Endothelial cell of umbilical vein (primary cell): ENCODE measurements at regions not wholly inside any gene's neighbourhood (a gene's known extent, or its start where the extent isn't known, plus 50 kb on each side); places are given as distances from the start of the nearest gene placed in this dataset.

Experiments used
- BruUV-seq: library from RNA; stranded (reverse); fragments of 400-500 nt; replicated peaks from 2 replicates; lab custom pipeline; 2021; lab: Mats Ljungman, UMichigan
- CTCF ChIA-PET: fragments of 300-600, 350-600 bp; sonication (Branson Sonifier 250); formaldehyde crosslinking; loops from one replicate; lab custom pipeline; 2021; ENCODE audit warnings: antibody characterized with exemption, inconsistent platforms; lab: Charles Lee
- POLR2A ChIA-PET: fragments of 300-600, 350-600 bp; sonication (Branson Sonifier 250); formaldehyde crosslinking; loops from one replicate; lab custom pipeline; 2021; ENCODE audit warnings: antibody characterized with exemption, inconsistent platforms; lab: Charles Lee
- DNase-seq: peaks from one replicate; pipeline ENCODE4 v3.0.0-alpha.2; 2011; ENCODE audit warnings: low read depth, low spot score
- FAIRE-seq: peaks from 2 replicates; lab custom pipeline; 2011; peaks lifted over from hg19 to GRCh38; lab: Jason Lieb, UNC
- H2AFZ ChIP-seq: 2 replicates; pipeline ENCODE4 v1.6.0; 2012; ENCODE audit warnings: low read depth, low read length, control low read depth, inconsistent platforms
- H3K27ac ChIP-seq: 2 replicates; pipeline ENCODE4 v1.5.1; 2011; ENCODE audit warnings: low read depth, mild to moderate bottlenecking, control low read depth, low read length, moderate library complexity; ENCODE audit not compliant: insufficient read depth
- H3K27me3 ChIP-seq, 2 experiments: 2 replicates each; pipeline versions ENCODE4 v1.6.0 to v1.6.1; 2011; ENCODE audit warnings: low read length in 2 of 2, mixed read lengths in 1 of 2; ENCODE audit not compliant: control insufficient read depth in 2 of 2, insufficient read depth in 2 of 2
- H3K36me3 ChIP-seq, 2 experiments: 2 replicates in 1 of 2; 3 replicates in 1 of 2; pipeline ENCODE4 v1.5.1; 2011; ENCODE audit warnings: low read length in 2 of 2, mild to moderate bottlenecking in 1 of 2, moderate library complexity in 1 of 2; ENCODE audit not compliant: control insufficient read depth in 2 of 2, insufficient read depth in 2 of 2; ENCODE audit errors: extremely low read depth in 1 of 2
- H3K4me1 ChIP-seq: 3 replicates; pipeline ENCODE4 v1.5.1; 2011; ENCODE audit warnings: mild to moderate bottlenecking, low read length; ENCODE audit not compliant: control insufficient read depth, insufficient read depth; ENCODE audit errors: extremely low read depth
- H3K4me2 ChIP-seq: 2 replicates; pipeline ENCODE4 v1.6.1; 2011; ENCODE audit warnings: low read length, control low read depth, mixed read lengths; ENCODE audit not compliant: insufficient read depth
- H3K4me3 ChIP-seq, 3 experiments: fragments of 200-600 bp in 1 of 3; sonication (generic), shearing (Covaris generic) in 1 of 3; replicated peaks in 1 of 3; 2 replicates each; pipeline ENCODE4 v1.5.1; 2011 to 2016; ENCODE audit warnings: control low read depth in 3 of 3, low read length in 3 of 3, mild to moderate bottlenecking in 2 of 3, inconsistent platforms in 1 of 3, low read depth in 1 of 3, moderate library complexity in 1 of 3; ENCODE audit not compliant: insufficient read depth in 1 of 3
- H3K79me2 ChIP-seq: 2 replicates; pipeline ENCODE4 v1.6.0; 2012; ENCODE audit warnings: low read length, inconsistent platforms; ENCODE audit not compliant: control insufficient read depth, insufficient read depth
- H3K9ac ChIP-seq: replicated peaks from 2 replicates; pipeline ENCODE3; 2011; ENCODE audit warnings: low read length, control low read depth; ENCODE audit not compliant: insufficient read depth; ENCODE audit errors: extremely low read depth
- H3K9me1 ChIP-seq: replicated peaks from 3 replicates; pipeline ENCODE4 v1.6.0; 2011; ENCODE audit warnings: mild to moderate bottlenecking, low read length; ENCODE audit not compliant: control insufficient read depth, insufficient read depth; ENCODE audit errors: extremely low read depth
- H3K9me3 ChIP-seq: replicated peaks from 2 replicates; pipeline ENCODE4 v1.5.1; 2012; ENCODE audit warnings: low read length, inconsistent platforms; ENCODE audit not compliant: control insufficient read depth, insufficient read depth
- H4K20me1 ChIP-seq: replicated peaks from 2 replicates; pipeline ENCODE3; 2011; ENCODE audit warnings: mild to moderate bottlenecking, low read length; ENCODE audit not compliant: control insufficient read depth, insufficient read depth; ENCODE audit errors: extremely low read depth
- EZH2 ChIP-seq: IDR thresholded peaks from 2 replicates; pipeline ENCODE4 v1.6.1; 2012; ENCODE audit warnings: borderline replicate concordance, low read depth, mild to moderate bottlenecking, moderate library complexity, low read length, inconsistent platforms; ENCODE audit not compliant: severe bottlenecking
- FOS ChIP-seq: IDR thresholded peaks from 2 replicates; pipeline ENCODE4 v1.6.1; 2011; ENCODE audit warnings: mild to moderate bottlenecking, low read length, moderate library complexity, borderline replicate concordance; ENCODE audit not compliant: insufficient read depth
- GATA2 ChIP-seq: IDR thresholded peaks from 2 replicates; pipeline ENCODE4 v1.7.0; 2011; ENCODE audit warnings: low read depth, mild to moderate bottlenecking, moderate library complexity, mixed read lengths, low read length; ENCODE audit not compliant: insufficient read length, insufficient read depth
- JUN ChIP-seq: IDR thresholded peaks from 2 replicates; pipeline ENCODE4 v1.6.1; 2011; ENCODE audit warnings: borderline replicate concordance, low read depth; ENCODE audit not compliant: insufficient read length, insufficient read depth
- MYC ChIP-seq: IDR thresholded peaks from one replicate; pipeline ENCODE4 v1.6.1; 2011; ENCODE audit warnings: mild to moderate bottlenecking, low read depth, low read length
- POLR2A ChIP-seq: IDR thresholded peaks from 2 replicates; pipeline ENCODE4 v1.6.1; 2012; ENCODE audit warnings: low read depth, mild to moderate bottlenecking, control low read depth, low read length
- POLR2AphosphoS5 ChIP-seq: IDR thresholded peaks from 2 replicates; pipeline ENCODE4 v1.6.1; 2012; ENCODE audit warnings: low read depth, mild to moderate bottlenecking, control low read depth, low read length, moderate library complexity; ENCODE audit not compliant: insufficient read depth
- dilution Hi-C: fragments of 300-500 bp; cut with MboI; formaldehyde crosslinking; loops from one replicate; pipeline ENCODE4 v1.15.0; 2019; ENCODE audit warnings: low sequenced_read_pairs; ENCODE audit not compliant: extremely low pct_ligation_motif_present
- intact Hi-C: fragments of 100-400 bp; cut with micrococcal nuclease; formaldehyde crosslinking; loops from one replicate; pipeline ENCODE4 v1.10.0; 2022
- TF ChIP-seq, protein P1 (sequence below): IDR thresholded peaks from 2 replicates; pipeline ENCODE4 v1.6.1; 2011; ENCODE audit not compliant: insufficient read depth, insufficient read length
- TF ChIP-seq, protein P2 (sequence below), 2 donors: IDR thresholded peaks; 1 replicate in 1 of 2; 2 replicates in 1 of 2; pipeline ENCODE4 v1.5.1; 2011; ENCODE audit warnings: low read length in 2 of 2, mild to moderate bottlenecking in 2 of 2, moderate library complexity in 2 of 2, control low read depth in 1 of 2, inconsistent platforms in 1 of 2, low read depth in 1 of 2; ENCODE audit not compliant: insufficient read depth in 1 of 2; ENCODE audit errors: extremely low read depth in 1 of 2

DNA sequence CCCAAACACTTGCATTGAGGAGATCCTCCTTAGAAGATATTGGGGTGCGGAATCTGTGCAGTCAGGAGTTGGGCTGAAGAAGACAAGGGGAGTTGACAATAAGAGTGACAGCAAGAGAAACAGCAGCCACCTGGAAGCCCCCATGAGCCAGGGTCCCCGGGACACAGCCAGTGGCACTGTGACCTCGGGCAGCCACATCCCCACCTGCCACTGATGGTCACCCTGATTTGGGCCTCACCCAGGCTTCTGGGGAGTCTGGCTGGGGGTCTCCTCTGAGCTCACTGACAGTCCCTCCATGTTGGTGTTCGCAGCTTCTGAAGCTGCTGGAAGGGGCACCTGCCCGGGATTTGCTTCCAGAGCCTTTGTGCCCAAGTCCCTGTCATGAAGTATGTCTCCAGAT lies 123.5 kb downstream of the TTLL2 start:
- dilution Hi-C loops (no loop called here), intact Hi-C loops (no loop called here)
- DNase-seq (no peak), FAIRE-seq (no peak)
- Histone ChIP-seq H3K4me3 (no peak overlapping the region), H2AFZ (no peak overlapping the region), H3K9ac (no peak overlapping the region), H3K9me3 (no peaks in the 10 kb centered on the region), H3K79me2 (no peaks in the 10 kb centered on the region), H3K36me3 (no peaks in the 10 kb centered on the region), H3K9me1 (no peaks in the 10 kb centered on the region), H3K4me2 (no peak overlapping the region), H3K4me1 (no peaks in the 10 kb centered on the region), H3K27ac (no peak overlapping the region), H3K27me3 (no peaks in the 10 kb centered on the region), H4K20me1 (no peaks in the 10 kb centered on the region)
- TF ChIP-seq, protein P1, sequence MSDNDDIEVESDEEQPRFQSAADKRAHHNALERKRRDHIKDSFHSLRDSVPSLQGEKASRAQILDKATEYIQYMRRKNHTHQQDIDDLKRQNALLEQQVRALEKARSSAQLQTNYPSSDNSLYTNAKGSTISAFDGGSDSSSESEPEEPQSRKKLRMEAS = no peak
- TF ChIP-seq POLR2A = no peak
- no peak for TF ChIP-seq FOS
- TF ChIP-seq MYC = no peak
- TF ChIP-seq GATA2 = no peak
- no peak for TF ChIP-seq POLR2AphosphoS5
- TF ChIP-seq JUN = no peak
- no peak for TF ChIP-seq EZH2
- TF ChIP-seq, protein P2, sequence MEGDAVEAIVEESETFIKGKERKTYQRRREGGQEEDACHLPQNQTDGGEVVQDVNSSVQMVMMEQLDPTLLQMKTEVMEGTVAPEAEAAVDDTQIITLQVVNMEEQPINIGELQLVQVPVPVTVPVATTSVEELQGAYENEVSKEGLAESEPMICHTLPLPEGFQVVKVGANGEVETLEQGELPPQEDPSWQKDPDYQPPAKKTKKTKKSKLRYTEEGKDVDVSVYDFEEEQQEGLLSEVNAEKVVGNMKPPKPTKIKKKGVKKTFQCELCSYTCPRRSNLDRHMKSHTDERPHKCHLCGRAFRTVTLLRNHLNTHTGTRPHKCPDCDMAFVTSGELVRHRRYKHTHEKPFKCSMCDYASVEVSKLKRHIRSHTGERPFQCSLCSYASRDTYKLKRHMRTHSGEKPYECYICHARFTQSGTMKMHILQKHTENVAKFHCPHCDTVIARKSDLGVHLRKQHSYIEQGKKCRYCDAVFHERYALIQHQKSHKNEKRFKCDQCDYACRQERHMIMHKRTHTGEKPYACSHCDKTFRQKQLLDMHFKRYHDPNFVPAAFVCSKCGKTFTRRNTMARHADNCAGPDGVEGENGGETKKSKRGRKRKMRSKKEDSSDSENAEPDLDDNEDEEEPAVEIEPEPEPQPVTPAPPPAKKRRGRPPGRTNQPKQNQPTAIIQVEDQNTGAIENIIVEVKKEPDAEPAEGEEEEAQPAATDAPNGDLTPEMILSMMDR (IDR thresholded peaks at IDR 0.05; ENCODE audit: extremely low read depth in 1 of 2, insufficient read depth in 1 of 2, low read depth in 1 of 2, low read length in 2 of 2) = no peak
- no TSS peak for BruUV-seq
- ChIA-PET CTCF (no interaction called here), POLR2A (no interaction called here)
